GM23248 (cell line): ENCODE measurements at regions not wholly inside any gene's neighbourhood (a gene's known extent, or its start where the extent isn't known, plus 50 kb on each side); places are given as distances from the start of the nearest gene placed in this dataset.

Source experiments
- EZH2 ChIP-seq: fragments of 200-600 bp; sonication (generic); IDR thresholded peaks from 2 replicates; pipeline ENCODE4 v1.6.1; 2018; ENCODE audit warnings: antibody characterized with exemption, mild to moderate bottlenecking; ENCODE audit not compliant: insufficient read depth, poor library complexity, severe bottlenecking
- EZH2phosphoT487 ChIP-seq: fragments of 200-600 bp; sonication (generic); IDR thresholded peaks from 2 replicates; pipeline ENCODE4 v1.6.1; 2018; ENCODE audit warnings: antibody characterized with exemption, moderate library complexity, mild to moderate bottlenecking, low read depth; ENCODE audit not compliant: insufficient read depth

- no peak for TF ChIP-seq EZH2
- no peak for TF ChIP-seq EZH2phosphoT487
These were observed 114.9 kb upstream of the RAB11FIP2 start for GRCh38 chr10:118161461-118162246.
